ENCODE measurements at regions not wholly inside any gene's neighbourhood (a gene's known extent, or its start where the extent isn't known, plus 50 kb on each side); places are given as distances from the start of the nearest gene placed in this dataset.

- H3K9ac ChIP-seq (replicated peaks; ENCODE audit: extremely low read depth, insufficient read depth, low read length) = no peak overlapping the region
- H3K4me2 ChIP-seq (ENCODE audit: insufficient read depth, low read length) = no peak overlapping the region
- ChIA-PET CTCF (no interaction called here), POLR2A (no interaction called here)
- TF ChIP-seq MYC (IDR thresholded peaks at IDR 0.05; ENCODE audit: low read depth, low read length) (no peak), FOS (IDR thresholded peaks at IDR 0.05; ENCODE audit: borderline replicate concordance, insufficient read depth, low read length) (no peak), JUN (IDR thresholded peaks at IDR 0.05; ENCODE audit: borderline replicate concordance, insufficient read depth, insufficient read length, low read depth) (no peak), MAX (IDR thresholded peaks at IDR 0.05; ENCODE audit: insufficient read depth, insufficient read length) (no peak)
- TF ChIP-seq, protein P1, sequence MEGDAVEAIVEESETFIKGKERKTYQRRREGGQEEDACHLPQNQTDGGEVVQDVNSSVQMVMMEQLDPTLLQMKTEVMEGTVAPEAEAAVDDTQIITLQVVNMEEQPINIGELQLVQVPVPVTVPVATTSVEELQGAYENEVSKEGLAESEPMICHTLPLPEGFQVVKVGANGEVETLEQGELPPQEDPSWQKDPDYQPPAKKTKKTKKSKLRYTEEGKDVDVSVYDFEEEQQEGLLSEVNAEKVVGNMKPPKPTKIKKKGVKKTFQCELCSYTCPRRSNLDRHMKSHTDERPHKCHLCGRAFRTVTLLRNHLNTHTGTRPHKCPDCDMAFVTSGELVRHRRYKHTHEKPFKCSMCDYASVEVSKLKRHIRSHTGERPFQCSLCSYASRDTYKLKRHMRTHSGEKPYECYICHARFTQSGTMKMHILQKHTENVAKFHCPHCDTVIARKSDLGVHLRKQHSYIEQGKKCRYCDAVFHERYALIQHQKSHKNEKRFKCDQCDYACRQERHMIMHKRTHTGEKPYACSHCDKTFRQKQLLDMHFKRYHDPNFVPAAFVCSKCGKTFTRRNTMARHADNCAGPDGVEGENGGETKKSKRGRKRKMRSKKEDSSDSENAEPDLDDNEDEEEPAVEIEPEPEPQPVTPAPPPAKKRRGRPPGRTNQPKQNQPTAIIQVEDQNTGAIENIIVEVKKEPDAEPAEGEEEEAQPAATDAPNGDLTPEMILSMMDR (IDR thresholded peaks at IDR 0.05; ENCODE audit: extremely low read depth in 1 of 2, insufficient read depth in 1 of 2, low read depth in 1 of 2, low read length in 2 of 2) = no peak
- dilution Hi-C loops (cut with MboI; ENCODE audit: extremely low pct_ligation_motif_present, low sequenced_read_pairs) (no loop called here), intact Hi-C loops (cut with micrococcal nuclease) (no loop called here)
- H3K27ac ChIP-seq (ENCODE audit: insufficient read depth, low read depth, low read length) = no peak overlapping the region
- FAIRE-seq (no peak), DNase-seq (ENCODE audit: low read depth, low spot score) (no peak)
- H3K36me3 ChIP-seq (ENCODE audit: control insufficient read depth in 2 of 2, extremely low read depth in 1 of 2, insufficient read depth in 2 of 2, low read length in 2 of 2) = no peaks in the 10 kb centered on the region
- no TSS peak for BruUV-seq (replicated peaks)
- H4K20me1 ChIP-seq (replicated peaks; ENCODE audit: control insufficient read depth, extremely low read depth, insufficient read depth, low read length) = no peaks in the 10 kb centered on the region
- no peaks in the 10 kb centered on the region for H3K9me1 ChIP-seq (replicated peaks; ENCODE audit: control insufficient read depth, extremely low read depth, insufficient read depth, low read length)
- H3K4me1 ChIP-seq (ENCODE audit: control insufficient read depth, extremely low read depth, insufficient read depth, low read length) = no peaks in the 10 kb centered on the region
- H2AFZ ChIP-seq (ENCODE audit: low read depth, low read length) = no peak overlapping the region
- H3K27me3 ChIP-seq (ENCODE audit: control insufficient read depth in 2 of 2, insufficient read depth in 2 of 2, low read length in 2 of 2) = no peaks in the 10 kb centered on the region
- no peaks in the 10 kb centered on the region for H3K9me3 ChIP-seq (replicated peaks; ENCODE audit: control insufficient read depth, insufficient read depth, low read length)
- no peak overlapping the region for H3K4me3 ChIP-seq (replicated peaks in 1 of 3; ENCODE audit: insufficient read depth in 1 of 3, low read depth in 1 of 3, low read length in 3 of 3)
- no peaks in the 10 kb centered on the region for H3K79me2 ChIP-seq (ENCODE audit: control insufficient read depth, insufficient read depth, low read length)
Observed at GRCh38 chr1:163935738-163936374, 614.1 kb downstream of the NUF2 start.

GRCh38 chr1:163959622-163960021 is 599.4 kb upstream of the PBX1 start:
- Histone ChIP-seq H3K36me3 (ENCODE audit: control insufficient read depth in 2 of 2, extremely low read depth in 1 of 2, insufficient read depth in 2 of 2, low read length in 2 of 2) (no peaks in the 10 kb centered on the region), H4K20me1 (replicated peaks; ENCODE audit: control insufficient read depth, extremely low read depth, insufficient read depth, low read length) (no peaks in the 10 kb centered on the region), H3K9me3 (replicated peaks; ENCODE audit: control insufficient read depth, insufficient read depth, low read length) (no peaks in the 10 kb centered on the region), H3K27ac (ENCODE audit: insufficient read depth, low read depth, low read length) (no peak overlapping the region), H3K4me2 (ENCODE audit: insufficient read depth, low read length) (no peak overlapping the region), H3K4me1 (ENCODE audit: control insufficient read depth, extremely low read depth, insufficient read depth, low read length) (no peaks in the 10 kb centered on the region), H3K27me3 (ENCODE audit: control insufficient read depth in 2 of 2, insufficient read depth in 2 of 2, low read length in 2 of 2) (no peaks in the 10 kb centered on the region), H3K79me2 (ENCODE audit: control insufficient read depth, insufficient read depth, low read length) (no peaks in the 10 kb centered on the region), H3K4me3 (replicated peaks in 1 of 3; ENCODE audit: insufficient read depth in 1 of 3, low read depth in 1 of 3, low read length in 3 of 3) (no peak overlapping the region), H3K9ac (replicated peaks; ENCODE audit: extremely low read depth, insufficient read depth, low read length) (no peak overlapping the region), H2AFZ (ENCODE audit: low read depth, low read length) (no peak overlapping the region), H3K9me1 (replicated peaks; ENCODE audit: control insufficient read depth, extremely low read depth, insufficient read depth, low read length) (no peaks in the 10 kb centered on the region)
- ChIA-PET CTCF (no interaction called here), POLR2A (no interaction called here)
- TF ChIP-seq JUN (IDR thresholded peaks at IDR 0.05; ENCODE audit: borderline replicate concordance, insufficient read depth, insufficient read length, low read depth) (no peak), MAX (IDR thresholded peaks at IDR 0.05; ENCODE audit: insufficient read depth, insufficient read length) (no peak), MYC (IDR thresholded peaks at IDR 0.05; ENCODE audit: low read depth, low read length) (no peak), POLR2AphosphoS5 (IDR thresholded peaks at IDR 0.05; ENCODE audit: insufficient read depth, low read depth, low read length) (no peak), FOS (IDR thresholded peaks at IDR 0.05; ENCODE audit: borderline replicate concordance, insufficient read depth, low read length) (no peak), POLR2A (IDR thresholded peaks at IDR 0.05; ENCODE audit: low read depth, low read length) (no peak)
- TF ChIP-seq, protein P1 (IDR thresholded peaks at IDR 0.05; ENCODE audit: extremely low read depth in 1 of 2, insufficient read depth in 1 of 2, low read depth in 1 of 2, low read length in 2 of 2) = no peak
- DNase-seq (ENCODE audit: low read depth, low spot score) (no peak), FAIRE-seq (no peak)
- no TSS peak for BruUV-seq (replicated peaks)
- dilution Hi-C loops (cut with MboI; ENCODE audit: extremely low pct_ligation_motif_present, low sequenced_read_pairs) = no loop called here
- intact Hi-C loops (cut with micrococcal nuclease) = no loop called here
